CD4-positive, alpha-beta T cell treated with Interleukin-6 at 100 ng/mL for 8 hours (primary cell): ENCODE measurements at regions not wholly inside any gene's neighbourhood (a gene's known extent, or its start where the extent isn't known, plus 50 kb on each side); places are given as distances from the start of the nearest gene placed in this dataset.
"Not testable (repeated sequence)": the region's sequence is repeated elsewhere in the genome, so short reads cannot be mapped to it uniquely, and the experiment has no call there.

Experiments
- DNase-seq: peaks from one replicate; pipeline ENCODE4 v3.0.0-alpha.2; 2020; ENCODE audit warnings: mixed read lengths, low spot score

DNA sequence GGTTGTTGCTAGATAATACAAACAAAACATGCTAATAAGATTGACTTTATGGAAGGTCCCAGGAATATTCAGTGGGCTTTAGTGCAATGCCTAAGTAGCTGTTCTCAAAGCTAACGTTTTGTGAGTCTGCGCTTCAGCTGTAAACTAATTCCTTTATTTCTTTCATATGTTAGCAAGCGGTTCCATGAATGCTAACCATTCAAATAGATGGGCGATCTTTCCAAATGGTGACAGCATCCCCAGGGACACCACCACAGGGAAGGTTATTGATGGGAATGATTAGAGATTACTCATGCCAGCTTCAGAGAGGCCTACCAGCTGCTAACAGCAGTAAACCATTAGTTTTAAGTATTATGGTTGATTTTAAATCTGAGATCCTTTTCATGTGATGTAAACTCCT, 405.7 kb upstream of the MCTP2 start:
- no peak for DNase-seq

- no peak for DNase-seq
These were observed 407.1 kb upstream of the MCTP2 start for GRCh38 chr15:93823971-93824913.

GRCh38 chr15:93820566-93820965, 410.8 kb upstream of the MCTP2 start:
- no peak for DNase-seq

GRCh38 chr15:93819826-93820225, 411.5 kb upstream of the MCTP2 start:
- no peak for DNase-seq

DNA sequence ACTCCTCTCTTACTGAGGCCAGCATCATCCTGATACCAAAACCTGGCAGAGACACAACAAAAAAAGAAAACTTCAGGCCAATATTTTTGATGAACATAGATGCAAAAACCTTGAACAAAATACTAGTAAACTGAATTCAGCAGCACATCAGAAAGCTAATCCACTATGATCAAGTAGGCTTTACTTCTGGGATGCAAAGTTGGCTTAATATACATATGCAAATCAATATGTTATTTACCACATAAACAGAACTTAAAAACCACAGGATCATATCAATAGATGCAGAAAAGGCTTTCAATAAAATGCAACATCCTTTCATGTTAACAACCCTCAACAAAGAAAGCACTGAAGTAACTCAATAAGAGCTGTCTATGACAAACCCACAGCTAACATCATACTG, 414.5 kb upstream of the MCTP2 start:
- no peak for DNase-seq

DNA sequence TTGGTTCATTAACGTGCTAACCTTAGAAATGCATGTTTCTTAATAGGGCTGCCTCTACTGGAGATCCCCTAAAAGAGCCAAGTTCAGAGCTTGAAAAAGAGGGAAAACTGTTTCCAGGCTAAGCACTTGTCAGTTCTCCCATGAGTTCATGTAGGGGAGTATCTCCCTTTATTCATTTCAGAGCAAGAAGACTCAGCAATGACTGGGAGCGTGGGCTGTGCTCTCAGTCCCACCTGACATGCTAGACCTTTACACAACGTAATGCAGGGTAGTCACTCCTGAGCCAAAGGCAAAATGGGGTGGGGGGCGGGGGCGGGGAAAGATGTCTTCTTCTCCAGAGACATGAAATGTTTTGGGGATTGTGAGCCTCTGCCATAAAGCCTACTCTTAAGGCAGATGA, 420.1 kb upstream of the MCTP2 start:
- DNase-seq: no peak

GRCh38 chr15:93809516-93809915, 421.8 kb upstream of the MCTP2 start:
- DNase-seq: no peak

DNA sequence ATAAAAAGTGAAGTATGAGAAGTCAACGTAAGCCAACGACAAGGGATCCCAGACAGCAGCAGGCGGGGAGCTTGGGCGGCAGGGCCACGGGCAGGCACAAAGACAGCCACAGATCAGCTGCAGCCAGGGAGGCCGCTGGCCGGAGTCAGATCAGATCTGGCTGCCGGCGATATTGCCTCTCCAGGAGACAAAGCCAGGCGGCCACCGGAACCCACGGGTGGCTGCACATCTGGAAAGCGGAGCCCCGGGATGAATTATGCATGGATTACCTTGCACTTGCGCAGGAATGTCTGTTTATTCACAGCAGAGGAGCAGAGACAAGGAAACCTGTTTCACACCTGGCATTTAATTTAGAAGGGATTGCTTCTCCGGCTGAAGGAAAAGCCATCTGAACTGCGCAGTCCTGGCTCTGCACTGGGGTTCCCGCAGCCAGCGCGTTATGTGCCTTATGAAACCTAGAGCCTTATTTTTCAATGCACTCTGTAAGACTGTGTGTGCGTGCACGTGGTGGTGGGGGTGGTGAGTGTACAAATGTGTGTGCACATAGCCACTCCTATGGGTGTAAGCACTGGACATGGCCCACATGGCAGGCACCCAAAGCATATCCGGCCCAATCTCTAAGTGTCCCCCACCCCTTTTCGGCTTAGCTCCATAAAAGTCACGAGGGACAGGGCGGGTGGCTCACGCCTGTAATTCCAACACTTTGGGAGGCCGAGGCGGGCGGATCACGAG, 427.8 kb upstream of the MCTP2 start:
- no peak for DNase-seq

DNA sequence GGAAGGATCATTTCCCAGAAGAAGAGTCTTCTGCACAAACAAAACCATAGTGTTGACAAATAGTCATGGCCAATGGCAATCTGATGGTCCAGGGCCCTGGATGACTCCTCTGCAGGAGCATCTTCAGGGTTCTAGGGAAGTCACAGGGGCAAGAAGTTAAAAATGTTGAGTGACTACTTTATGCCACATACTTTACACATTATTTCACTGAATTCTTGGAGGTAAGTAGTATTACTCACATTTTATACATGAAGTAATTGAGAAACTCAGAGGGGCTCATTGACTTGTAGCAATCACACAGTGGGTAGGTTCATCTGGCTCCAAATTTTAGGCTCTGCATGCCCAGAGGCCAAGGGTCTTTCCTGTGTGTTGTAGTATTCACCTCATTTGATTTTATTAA, 430.2 kb upstream of the MCTP2 start:
- no peak for DNase-seq

GRCh38 chr15:93800805-93801204, 430.6 kb upstream of the MCTP2 start:
- DNase-seq: no peak

DNA sequence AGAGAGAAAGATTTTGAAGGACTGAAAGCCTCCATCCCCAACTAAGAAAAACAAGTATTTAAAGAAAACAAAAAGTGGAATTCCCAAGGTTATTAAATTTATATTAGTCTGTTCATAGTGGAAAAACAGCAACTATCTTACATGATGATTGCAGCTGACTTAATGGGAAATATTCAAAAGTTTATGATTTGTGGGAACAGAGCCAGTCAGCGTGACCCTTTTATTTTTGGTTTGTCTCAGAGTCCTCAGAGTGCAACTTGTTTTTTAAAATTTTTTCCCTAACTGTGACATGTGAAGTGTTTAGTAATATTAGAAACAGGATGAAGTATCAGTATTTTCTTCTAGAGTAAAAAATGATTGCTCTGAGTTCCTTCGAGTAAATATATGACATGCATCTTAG, 441.9 kb upstream of the MCTP2 start:
- no peak for DNase-seq

- no peak for DNase-seq
These were observed 451.3 kb upstream of the MCTP2 start for GRCh38 chr15:93780073-93780472.

GRCh38 chr15:93779341-93779740, 452.0 kb upstream of the MCTP2 start:
- DNase-seq: no peak

DNA sequence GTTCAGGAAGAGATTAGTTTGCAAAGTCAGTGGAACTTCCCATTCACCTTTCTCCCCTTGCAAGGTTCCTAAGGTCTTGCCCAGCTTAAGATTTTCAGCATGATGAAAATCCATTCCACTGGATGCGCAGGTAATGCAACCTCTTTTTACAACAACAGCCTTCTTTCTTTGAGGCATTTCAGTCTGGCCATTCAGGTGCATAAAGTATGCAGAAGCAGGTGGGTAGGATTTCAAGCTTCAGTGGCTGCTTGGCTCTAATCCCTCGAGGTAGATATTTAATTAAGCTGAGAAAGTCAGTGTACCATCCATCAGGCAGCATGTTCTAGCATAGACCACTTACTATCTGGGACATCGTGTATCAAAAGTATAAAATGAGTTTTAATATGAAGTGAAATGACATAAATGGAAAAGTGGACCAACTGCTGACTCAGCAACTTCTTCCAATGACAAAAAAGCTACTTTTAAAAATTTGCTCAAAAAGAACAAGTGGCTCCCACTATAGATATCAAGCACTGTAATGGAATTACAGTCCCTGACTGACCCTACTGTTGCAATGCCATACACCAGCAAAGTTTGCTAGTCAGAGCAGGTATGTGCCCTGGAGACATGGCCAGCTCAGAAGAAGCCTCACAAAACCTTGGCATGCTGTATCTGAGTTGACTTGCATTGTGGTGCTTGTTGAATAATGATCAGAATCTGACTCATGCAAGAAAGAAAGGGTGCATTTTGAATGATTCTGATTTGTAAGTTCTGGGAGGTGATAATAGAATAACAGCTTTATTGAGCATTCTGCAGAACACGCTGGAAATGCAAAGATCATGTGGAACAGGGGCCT, 459.9 kb upstream of the MCTP2 start:
- no peak for DNase-seq

DNA sequence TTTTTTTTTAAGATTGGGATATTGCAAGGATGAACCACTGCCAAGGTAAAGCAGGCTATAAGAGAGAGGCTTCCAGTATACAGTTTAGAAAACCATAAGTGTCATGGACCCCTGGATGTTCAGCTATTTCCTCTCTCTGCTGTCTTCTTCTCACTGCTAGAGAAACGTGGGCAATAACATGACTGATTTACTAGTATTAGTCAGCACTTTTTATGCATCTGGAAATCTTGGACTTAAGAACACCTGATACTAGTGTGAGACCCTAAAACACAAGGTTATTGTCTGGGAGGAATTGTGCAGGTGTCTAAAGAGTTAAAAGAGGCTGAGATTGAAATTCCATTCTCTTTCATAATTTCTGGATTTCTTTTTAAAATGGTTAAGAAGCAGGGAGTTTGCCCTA, 460.6 kb upstream of the MCTP2 start:
- no peak for DNase-seq

DNA sequence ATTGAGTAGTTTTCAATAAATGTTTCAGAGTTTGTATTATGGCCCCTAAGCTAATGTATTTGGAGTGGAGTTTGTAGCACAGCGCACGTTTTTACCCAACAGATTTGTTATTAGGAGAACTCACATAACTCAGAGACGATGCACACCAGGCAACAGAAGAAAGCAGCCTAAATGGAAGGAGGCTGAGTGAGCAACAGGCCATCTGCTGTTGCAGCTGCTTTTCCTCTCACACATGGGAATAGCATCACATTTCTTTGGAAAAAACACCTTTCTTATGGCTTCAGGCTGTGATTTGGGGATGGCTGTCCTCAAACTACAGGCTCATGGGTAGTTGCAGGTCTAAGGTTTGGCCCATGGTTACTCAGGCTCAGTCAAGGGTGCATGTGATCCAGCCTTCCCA, 469.3 kb upstream of the MCTP2 start:
- DNase-seq: no peak

DNA sequence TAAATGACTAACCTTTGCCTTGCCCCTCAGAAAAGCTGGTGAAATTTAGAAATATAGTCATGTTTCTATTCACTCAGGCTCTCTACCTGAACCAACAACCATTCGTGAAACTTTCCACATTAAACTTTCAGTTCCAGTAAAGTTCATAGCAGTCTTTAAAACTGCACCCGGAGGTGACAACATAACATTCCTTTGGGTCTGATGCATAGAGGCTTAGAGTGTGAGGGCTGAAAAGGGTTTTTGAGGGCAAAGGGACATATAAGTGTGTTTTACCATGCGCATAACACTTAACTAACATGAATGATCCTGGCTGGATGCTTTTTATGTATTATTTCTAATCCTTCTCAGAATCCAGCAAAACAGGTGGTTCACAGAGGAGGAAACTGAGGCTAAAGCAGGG, 471.7 kb upstream of the MCTP2 start:
- no peak for DNase-seq

GRCh38 chr15:93758824-93759223, 472.5 kb upstream of the MCTP2 start:
- DNase-seq: no peak

DNA sequence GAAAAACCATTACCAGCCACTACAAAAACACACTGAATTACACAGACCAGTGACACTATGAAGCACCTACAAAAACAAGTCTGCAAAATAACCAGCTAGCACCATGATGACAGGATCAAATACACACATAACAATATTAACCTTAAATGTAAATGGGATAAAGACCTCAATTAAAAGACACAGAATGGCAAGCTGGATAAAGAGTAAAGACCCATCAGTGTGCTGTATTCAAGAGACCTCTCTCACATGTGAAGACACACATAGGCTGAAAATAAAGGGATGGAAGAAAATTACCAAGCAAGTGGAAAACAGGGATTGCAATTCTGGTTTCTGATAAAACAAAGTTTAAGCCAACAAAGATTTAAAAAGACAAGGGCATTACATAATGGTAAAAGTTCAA, 482.7 kb upstream of the MCTP2 start:
- no peak for DNase-seq

GRCh38 chr15:93734976-93735375, 496.4 kb upstream of the MCTP2 start:
- DNase-seq: not testable (repeated sequence)

DNA sequence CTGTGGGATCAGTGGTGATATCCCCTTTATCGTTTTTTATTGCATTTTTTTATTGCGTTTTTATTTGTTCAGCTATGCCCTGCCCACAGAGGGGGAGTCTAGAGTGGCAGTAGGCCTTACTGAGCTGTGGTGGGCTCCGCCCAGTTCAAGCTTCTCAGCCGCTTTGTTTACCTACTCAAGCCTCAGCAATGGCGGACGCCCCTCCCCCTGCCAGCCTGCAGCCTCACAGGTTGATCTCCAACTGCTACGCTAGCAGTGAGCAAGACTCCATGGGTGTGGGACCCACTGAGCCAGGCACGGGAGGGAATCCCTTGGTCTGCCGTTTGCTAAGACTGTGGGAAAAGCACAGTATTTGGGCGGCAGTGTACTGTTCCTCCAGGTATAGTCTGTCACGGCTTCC, 500.6 kb upstream of the MCTP2 start:
- no peak for DNase-seq

DNA sequence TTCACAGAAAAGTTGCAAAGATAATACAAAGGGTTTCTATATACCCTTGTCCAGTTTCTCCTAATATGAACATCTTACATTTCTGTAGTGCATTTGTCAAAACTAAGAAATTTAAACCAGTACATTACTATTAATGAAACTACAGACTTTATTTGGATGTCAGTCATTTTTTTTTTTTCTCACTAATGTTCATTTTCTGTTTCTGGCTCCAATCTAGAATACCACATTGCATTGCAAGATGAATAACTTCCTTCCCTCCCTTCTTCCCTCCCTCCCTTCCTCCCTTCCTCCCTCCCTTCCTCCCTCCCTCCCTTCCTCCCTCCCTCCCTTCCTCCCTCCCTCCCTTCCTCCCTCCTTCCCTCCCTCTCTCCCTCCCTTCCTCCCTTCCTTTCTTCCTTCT, 509.2 kb upstream of the MCTP2 start:
- DNase-seq: no peak

- no peak for DNase-seq
These were observed 510.8 kb upstream of the MCTP2 start for GRCh38 chr15:93720607-93721006.
